H1 (cell line): ENCODE measurements at regions not wholly inside any gene's neighbourhood (a gene's known extent, or its start where the extent isn't known, plus 50 kb on each side); places are given as distances from the start of the nearest gene placed in this dataset.

ENCODE experiments used
- CTCF ChIA-PET: fragments of 300-600 bp; sonication (Branson Sonifier 250); formaldehyde crosslinking; loops from one replicate; lab custom pipeline; 2021; ENCODE audit not compliant: partially characterized antibody; lab: Charles Lee
- POLR2A ChIA-PET: fragments of 300-600 bp; sonication (Branson Sonifier 250); formaldehyde crosslinking; loops from one replicate; lab custom pipeline; 2021; ENCODE audit warnings: inconsistent platforms; ENCODE audit not compliant: partially characterized antibody; lab: Charles Lee
- DNase-seq, 2 experiments: peaks; one replicate each; pipeline versions ENCODE4 v3.0.0 to v3.0.0-alpha.2; 2010 to 2022; ENCODE audit warnings: low spot score in 2 of 2, low read depth in 1 of 2, mixed read lengths in 1 of 2
- FAIRE-seq: peaks from 2 replicates; lab custom pipeline; 2011; peaks lifted over from hg19 to GRCh38; lab: Jason Lieb, UNC
- H2AFZ ChIP-seq: 2 replicates; pipeline ENCODE4 v1.8.1; 2012; ENCODE audit warnings: low read length, inconsistent platforms
- H2AK5ac ChIP-seq: 2 replicates; pipeline ENCODE4 v1.6.1; 2013; ENCODE audit warnings: low read depth, low read length
- H2BK120ac ChIP-seq: replicated peaks from 2 replicates; pipeline ENCODE3; 2013; ENCODE audit warnings: low read depth, low read length, inconsistent platforms
- H2BK12ac ChIP-seq: 2 replicates; pipeline ENCODE4 v1.6.1; 2013; ENCODE audit warnings: low read depth, low read length
- H2BK15ac ChIP-seq: 2 replicates; pipeline ENCODE4 v1.6.1; 2013; ENCODE audit warnings: low read length
- H2BK20ac ChIP-seq: 2 replicates; pipeline ENCODE4 v1.6.1; 2013; ENCODE audit warnings: low read length
- H2BK5ac ChIP-seq: 2 replicates; pipeline ENCODE4 v1.6.1; 2013; ENCODE audit warnings: low read depth, low read length
- H3K14ac ChIP-seq: 2 replicates; pipeline ENCODE4 v1.6.1; 2013; ENCODE audit warnings: inconsistent platforms; ENCODE audit not compliant: insufficient read length
- H3K18ac ChIP-seq: 2 replicates; pipeline ENCODE4 v1.6.1; 2013; ENCODE audit warnings: low read length; ENCODE audit errors: extremely low read depth
- H3K23ac ChIP-seq: 2 replicates; pipeline ENCODE4 v1.6.1; 2013; ENCODE audit warnings: inconsistent platforms; ENCODE audit not compliant: insufficient read length
- H3K23me2 ChIP-seq: 2 replicates; pipeline ENCODE4 v1.6.1; 2013; ENCODE audit warnings: low read depth, low read length
- H3K27ac ChIP-seq: 2 replicates; pipeline ENCODE4 v1.6.1; 2011; ENCODE audit warnings: low read depth, low read length, inconsistent platforms
- H3K27me3 ChIP-seq, 4 experiments: replicated peaks in 1 of 4; 1 replicate in 1 of 4; 2 replicates in 3 of 4; pipeline versions ENCODE4 v1.6.1 to v1.8.1; 2011 to 2013; ENCODE audit warnings: low read length in 3 of 4, mild to moderate bottlenecking in 3 of 4, inconsistent platforms in 2 of 4, mixed read lengths in 2 of 4, moderate library complexity in 1 of 4; ENCODE audit not compliant: control insufficient read depth in 3 of 4, insufficient read depth in 3 of 4; ENCODE audit errors: extremely low read depth in 1 of 4
- H3K36me3 ChIP-seq, 4 experiments: 2 replicates each; pipeline versions ENCODE4 v1.6.1 to v1.8.1; 2011 to 2013; ENCODE audit warnings: mild to moderate bottlenecking in 4 of 4, low read length in 3 of 4, moderate library complexity in 2 of 4, control low read depth in 1 of 4, inconsistent platforms in 1 of 4; ENCODE audit not compliant: insufficient read depth in 4 of 4, control insufficient read depth in 2 of 4
- H3K4ac ChIP-seq: replicated peaks from 2 replicates; pipeline ENCODE3; 2013; ENCODE audit warnings: low read length, low read depth, mixed read lengths, inconsistent platforms; ENCODE audit not compliant: insufficient read length
- H3K4me1 ChIP-seq, 4 experiments: replicated peaks in 1 of 4; 1 replicate in 1 of 4; 2 replicates in 3 of 4; pipeline versions ENCODE4 v1.6.1 to v1.8.1; 2011 to 2013; ENCODE audit warnings: low read length in 3 of 4, inconsistent platforms in 2 of 4, mixed read lengths in 1 of 4; ENCODE audit not compliant: insufficient read depth in 4 of 4, control insufficient read depth in 3 of 4
- H3K4me2 ChIP-seq, 2 experiments: 2 replicates each; pipeline versions ENCODE4 v1.6.1 to v1.8.1; 2011 to 2013; ENCODE audit warnings: low read depth in 2 of 2, low read length in 2 of 2, control low read depth in 1 of 2, inconsistent platforms in 1 of 2, mild to moderate bottlenecking in 1 of 2; ENCODE audit not compliant: insufficient read depth in 1 of 2
- H3K4me3 ChIP-seq, 4 experiments: fragments of 200-600, 300-600 bp in 1 of 4; sonication (generic), shearing (Covaris generic), sonication (Bioruptor Twin) in 1 of 4; 2 replicates each; pipeline versions ENCODE4 v1.5.1 to v1.8.1; 2011 to 2016; ENCODE audit warnings: low read length in 4 of 4, low read depth in 3 of 4, control low read depth in 2 of 4, inconsistent platforms in 2 of 4, mild to moderate bottlenecking in 2 of 4, mixed read lengths in 1 of 4, moderate library complexity in 1 of 4; ENCODE audit not compliant: insufficient read depth in 2 of 4; ENCODE audit errors: extremely low read depth in 1 of 4
- H3K56ac ChIP-seq: replicated peaks from 2 replicates; pipeline ENCODE3; 2013; ENCODE audit warnings: low read depth, mild to moderate bottlenecking, mixed read lengths, low read length, inconsistent platforms; ENCODE audit not compliant: insufficient read length
- H3K79me1 ChIP-seq: 2 replicates; pipeline ENCODE4 v1.6.1; 2013; ENCODE audit warnings: low read depth, low read length, control low read depth
- H3K79me2 ChIP-seq, 2 experiments: 2 replicates each; pipeline versions ENCODE4 v1.6.1 to v1.8.1; 2012 to 2013; ENCODE audit warnings: low read length in 2 of 2, mild to moderate bottlenecking in 2 of 2, inconsistent platforms in 1 of 2; ENCODE audit not compliant: insufficient read depth in 2 of 2, control insufficient read depth in 1 of 2
- H3K9ac ChIP-seq, 4 experiments: replicated peaks in 1 of 4; 1 replicate in 1 of 4; 2 replicates in 3 of 4; pipeline versions ENCODE4 v1.6.1 to v1.8.1; 2011 to 2013; ENCODE audit warnings: low read depth in 3 of 4, low read length in 3 of 4, control low read depth in 2 of 4, mild to moderate bottlenecking in 2 of 4, moderate library complexity in 2 of 4, inconsistent platforms in 1 of 4; ENCODE audit errors: extremely low read depth in 1 of 4
- H3K9me3 ChIP-seq, 2 experiments: 2 replicates each; pipeline versions ENCODE4 v1.6.1 to v1.8.1; 2012 to 2013; ENCODE audit warnings: mild to moderate bottlenecking in 2 of 2, moderate library complexity in 2 of 2, control low read depth in 1 of 2, inconsistent platforms in 1 of 2, low read depth in 1 of 2, low read length in 1 of 2, mixed read lengths in 1 of 2; ENCODE audit not compliant: insufficient read depth in 2 of 2
- H4K20me1 ChIP-seq, 2 experiments: replicated peaks in 1 of 2; 2 replicates each; pipeline versions ENCODE3 to v1.8.1; 2011 to 2013; ENCODE audit warnings: inconsistent platforms in 2 of 2, low read length in 2 of 2, mild to moderate bottlenecking in 1 of 2; ENCODE audit not compliant: insufficient read depth in 2 of 2, control insufficient read depth in 1 of 2
- H4K5ac ChIP-seq: 2 replicates; pipeline ENCODE4 v1.6.1; 2013; ENCODE audit warnings: low read length, low read depth, mixed read lengths, inconsistent platforms; ENCODE audit not compliant: insufficient read length
- H4K8ac ChIP-seq: 2 replicates; pipeline ENCODE4 v1.8.0; 2013; ENCODE audit warnings: mild to moderate bottlenecking, moderate library complexity, low read length, inconsistent platforms; ENCODE audit not compliant: insufficient read depth; ENCODE audit errors: extremely low read depth
- H4K91ac ChIP-seq: replicated peaks from 2 replicates; pipeline ENCODE3; 2013; ENCODE audit warnings: low read length, mixed read lengths, inconsistent platforms; ENCODE audit not compliant: insufficient read length
- CHD2 ChIP-seq: IDR thresholded peaks from 2 replicates; pipeline ENCODE4 v1.6.1; 2012; ENCODE audit warnings: low read length, improper control_type of control experiment
- CTCF ChIP-seq, 3 experiments: IDR thresholded peaks; 1 replicate in 2 of 3; 2 replicates in 1 of 3; pipeline versions ENCODE4 v1.5.1 to v1.6.1; 2011; ENCODE audit warnings: low read length in 3 of 3, mild to moderate bottlenecking in 3 of 3, inconsistent platforms in 2 of 3, low read depth in 1 of 3, moderate library complexity in 1 of 3; ENCODE audit not compliant: insufficient read depth in 1 of 3; ENCODE audit errors: control extremely low read depth in 1 of 3
- EP300 ChIP-seq, 2 experiments: IDR thresholded peaks; 1 replicate in 1 of 2; 2 replicates in 1 of 2; pipeline ENCODE4 v1.6.1; 2011 to 2012; ENCODE audit warnings: low read depth in 2 of 2, low read length in 2 of 2, mild to moderate bottlenecking in 2 of 2, borderline replicate concordance in 1 of 2, inconsistent platforms in 1 of 2, moderate library complexity in 1 of 2
- EZH2 ChIP-seq: fragments of 200-600 bp; sonication (generic); IDR thresholded peaks from 2 replicates; pipeline ENCODE4 v1.7.1; 2012; ENCODE audit warnings: low read depth, mild to moderate bottlenecking, moderate library complexity, low read length, inconsistent platforms; ENCODE audit not compliant: severe bottlenecking
- KDM1A ChIP-seq: fragments of 200-600, 300-600 bp; sonication (generic); IDR thresholded peaks from 2 replicates; pipeline ENCODE4 v1.7.1; 2016; ENCODE audit warnings: mild to moderate bottlenecking, low read length, borderline replicate concordance
- RFX5 ChIP-seq: IDR thresholded peaks from 2 replicates; pipeline ENCODE4 v1.6.1; 2011; ENCODE audit warnings: low read depth, low read length, improper control_type of control experiment, borderline replicate concordance
- RXRA ChIP-seq: IDR thresholded peaks from 2 replicates; pipeline ENCODE4 v1.6.1; 2011; ENCODE audit warnings: low read depth, mild to moderate bottlenecking, low read length, moderate library complexity; ENCODE audit not compliant: insufficient read depth
- TEAD4 ChIP-seq: IDR thresholded peaks from 2 replicates; pipeline ENCODE4 v1.6.1; 2012; ENCODE audit warnings: low read depth, low read length, inconsistent platforms, mixed read lengths
- WGBS, 2 experiments: shearing (Covaris generic) in 1 of 2; methylation state at CpG; one replicate each; pipeline versions ENCODE4 v1.1.6 to v1.1.7; 2013 to 2015; ENCODE audit warnings: low lambda C conversion rate in 2 of 2, mixed read lengths in 2 of 2, inconsistent platforms in 1 of 2, low coverage in 1 of 2, missing lambda C conversion rate in 1 of 2; ENCODE audit not compliant: insufficient replicate concordance in 2 of 2, insufficient coverage in 1 of 2, insufficient read length in 1 of 2; ENCODE audit errors: extremely low coverage in 1 of 2, missing lambda C conversion rate in 1 of 2; 5-methylcytosine and 5-hydroxymethylcytosine counted together

DNA sequence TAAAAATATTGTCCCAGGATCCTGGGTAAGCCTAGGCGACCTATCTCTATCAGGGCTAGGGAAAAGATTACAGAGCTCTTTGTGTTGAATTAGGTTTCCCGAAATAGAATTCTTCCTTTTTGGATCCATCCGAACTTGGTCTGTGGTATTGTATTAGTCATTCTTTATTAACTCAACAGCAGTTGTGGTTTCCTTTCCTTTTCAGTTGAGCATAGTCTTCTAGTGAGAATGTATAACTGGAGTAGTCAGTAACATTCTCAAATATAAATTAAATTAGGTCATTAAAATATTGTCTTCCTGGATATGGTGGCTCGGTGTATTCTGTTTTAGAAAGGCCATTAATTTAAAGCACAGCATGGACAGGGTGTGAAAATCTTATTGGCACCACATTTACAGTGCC, 520.4 kb downstream of the NLGN4X start:
- H3K4me2 ChIP-seq = no peak overlapping the region
- FAIRE-seq = no peak

More for the DNA sequence above, 520.4 kb downstream of the NLGN4X start:
- Histone ChIP-seq H4K5ac (no peak overlapping the region), H4K20me1 (no peaks in the 10 kb centered on the region), H3K9ac (no peak overlapping the region), H3K56ac (no peak overlapping the region), H3K23me2 (no peaks in the 10 kb centered on the region), H3K4me3 (no peak overlapping the region), H2BK20ac (no peak overlapping the region), H3K4ac (no peak overlapping the region), H2AFZ (no peak overlapping the region), H3K14ac (no peak overlapping the region), H3K79me1 (no peaks in the 10 kb centered on the region), H3K4me1 (no peaks in the 10 kb centered on the region), H3K9me3 (no peaks in the 10 kb centered on the region), H4K8ac (no peak overlapping the region), H2BK15ac (no peak overlapping the region), H2BK5ac (no peak overlapping the region), H3K36me3 (no peaks in the 10 kb centered on the region), H2BK12ac (no peak overlapping the region), H3K23ac (no peak overlapping the region), H3K27ac (no peak overlapping the region), H2BK120ac (no peak overlapping the region), H2AK5ac (no peak overlapping the region), H4K91ac (no peak overlapping the region), H3K27me3 (no peaks in the 10 kb centered on the region), H3K18ac (no peak overlapping the region), H3K79me2 (no peaks in the 10 kb centered on the region)
- ChIA-PET CTCF (interaction anchor here (1.4 kb wide), 1 partner anchor 14 kb away, joined by 4 read pairs; no protein-coding TSS in a partner anchor), POLR2A (no interaction called here)
- DNase-seq = no peak
- 87% methylated on average over 4 of the region's 4 CpGs; no CpG with 5 or more reads in 1 of the 2 experiments for WGBS, 2 experiments
- TF ChIP-seq CHD2 = no peak
- TF ChIP-seq RXRA = no peak
- no peak for TF ChIP-seq EZH2
- TF ChIP-seq KDM1A = no peak
- no peak for TF ChIP-seq RFX5
- no peak for TF ChIP-seq CTCF (IDR thresholded peaks at IDR 0.05; ENCODE audit: control extremely low read depth in 1 of 3, insufficient read depth in 1 of 3, low read depth in 1 of 3, low read length in 3 of 3)
- no peak for TF ChIP-seq EP300 (IDR thresholded peaks at IDR 0.05; ENCODE audit: borderline replicate concordance in 1 of 2, low read depth in 2 of 2, low read length in 2 of 2)
- TF ChIP-seq TEAD4 = no peak
